Loucy (cell line): ENCODE measurements at regions not wholly inside any gene's neighbourhood (a gene's known extent, or its start where the extent isn't known, plus 50 kb on each side); places are given as distances from the start of the nearest gene placed in this dataset.

Experiments used
- H2AFZ ChIP-seq: fragments of 200-600 bp; sonication (generic); 2 replicates; pipeline ENCODE4 v1.6.0; 2016; ENCODE audit warnings: antibody characterized with exemption, mild to moderate bottlenecking, low read length, moderate library complexity
- H3F3A ChIP-seq: fragments of 200-600 bp; 2 replicates; pipeline ENCODE4 v1.6.0; 2016; ENCODE audit warnings: antibody characterized with exemption, low read depth, mild to moderate bottlenecking
- H3K27me3 ChIP-seq: fragments of 200-600 bp; sonication (generic); 2 replicates; pipeline ENCODE4 v1.6.1; 2014; ENCODE audit warnings: low read length, mild to moderate bottlenecking; ENCODE audit not compliant: insufficient read depth, poor library complexity, severe bottlenecking
- H3K36me3 ChIP-seq: fragments of 200-600 bp; sonication (generic); 2 replicates; pipeline ENCODE4 v1.6.1; 2016; ENCODE audit warnings: low read length; ENCODE audit not compliant: insufficient read depth
- H3K4me1 ChIP-seq: fragments of 200-600 bp; sonication (generic); 2 replicates; pipeline ENCODE4 v1.5.1; 2014; ENCODE audit warnings: low read length, mild to moderate bottlenecking; ENCODE audit not compliant: insufficient read depth, poor library complexity, severe bottlenecking
- H3K4me2 ChIP-seq: fragments of 200-600 bp; sonication (generic); 2 replicates; pipeline ENCODE4 v1.6.0; 2014; ENCODE audit warnings: antibody characterized with exemption, low read length, low read depth, mild to moderate bottlenecking; ENCODE audit not compliant: poor library complexity, severe bottlenecking
- H3K4me3 ChIP-seq: fragments of 200-600 bp; sonication (generic); 2 replicates; pipeline ENCODE4 v1.5.1; 2014; ENCODE audit warnings: low read length, mild to moderate bottlenecking, mixed read lengths; ENCODE audit not compliant: poor library complexity, severe bottlenecking
- H3K79me2 ChIP-seq: fragments of 200-600 bp; sonication (generic); 2 replicates; pipeline ENCODE4 v1.6.1; 2014; ENCODE audit warnings: low read length; ENCODE audit not compliant: insufficient read depth
- H3K9ac ChIP-seq: fragments of 200-600 bp; sonication (generic); 2 replicates; pipeline ENCODE4 v1.6.0; 2014; ENCODE audit warnings: mild to moderate bottlenecking, low read depth, low read length, moderate library complexity; ENCODE audit not compliant: poor library complexity, severe bottlenecking
- H3K9me2 ChIP-seq: fragments of 200-600 bp; sonication (generic); replicated peaks from 2 replicates; pipeline ENCODE4 v1.6.1; 2016; ENCODE audit warnings: low read depth, low read length, mixed read lengths
- H3K9me3 ChIP-seq: fragments of 200-600 bp; sonication (generic); 2 replicates; pipeline ENCODE4 v1.6.1; 2014; ENCODE audit warnings: mild to moderate bottlenecking, antibody characterized with exemption, low read length, low read depth; ENCODE audit not compliant: insufficient read depth
- H4K20me1 ChIP-seq: fragments of 200-600 bp; sonication (generic); 2 replicates; pipeline ENCODE4 v1.6.0; 2014; ENCODE audit warnings: antibody characterized with exemption, low read length, mild to moderate bottlenecking; ENCODE audit not compliant: insufficient read depth, poor library complexity, severe bottlenecking
- EZH2phosphoT487 ChIP-seq: fragments of 200-600 bp; IDR thresholded peaks from 2 replicates; pipeline ENCODE4 v1.6.1; 2018; ENCODE audit warnings: antibody characterized with exemption, mild to moderate bottlenecking, moderate library complexity, borderline replicate concordance
- TF ChIP-seq, protein P1 (sequence below): fragments of 200-600 bp; sonication (generic); conservative IDR thresholded peaks from 2 replicates; pipeline ENCODE4 v1.5.1; 2014; ENCODE audit warnings: mild to moderate bottlenecking, antibody characterized with exemption, low read length

DNA sequence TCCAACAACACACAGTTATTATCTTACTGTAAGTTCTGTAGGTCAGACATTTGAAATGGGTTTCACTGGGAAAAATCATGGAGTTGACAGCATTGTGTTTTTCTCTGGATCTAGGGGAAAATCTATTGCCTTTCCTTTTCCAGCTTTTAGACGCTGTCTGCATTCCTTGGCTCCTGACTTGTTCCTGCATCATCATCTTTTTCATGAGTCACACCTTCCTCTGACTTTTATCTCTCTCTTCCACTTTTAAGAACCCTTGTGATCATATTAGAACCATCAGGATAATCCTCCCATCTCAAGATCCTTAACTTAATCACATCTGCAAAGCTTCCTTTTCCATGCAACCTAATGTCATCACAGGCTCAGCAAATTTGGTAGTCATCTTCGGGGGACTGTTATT is 1454.8 kb downstream of the RPA4 start:
- H3K4me3 ChIP-seq: no peak overlapping the region
- no peaks in the 10 kb centered on the region for H3K79me2 ChIP-seq
- H3F3A ChIP-seq: no peaks in the 10 kb centered on the region
- no peak overlapping the region for H3K4me2 ChIP-seq
- no peak overlapping the region for H3K9ac ChIP-seq
- no peaks in the 10 kb centered on the region for H3K9me2 ChIP-seq
- H3K9me3 ChIP-seq: peaks cover 4% of the 10 kb centered on the region; the same call in 1 of the 2 replicates
- no peak for TF ChIP-seq EZH2phosphoT487
- TF ChIP-seq, protein P1, sequence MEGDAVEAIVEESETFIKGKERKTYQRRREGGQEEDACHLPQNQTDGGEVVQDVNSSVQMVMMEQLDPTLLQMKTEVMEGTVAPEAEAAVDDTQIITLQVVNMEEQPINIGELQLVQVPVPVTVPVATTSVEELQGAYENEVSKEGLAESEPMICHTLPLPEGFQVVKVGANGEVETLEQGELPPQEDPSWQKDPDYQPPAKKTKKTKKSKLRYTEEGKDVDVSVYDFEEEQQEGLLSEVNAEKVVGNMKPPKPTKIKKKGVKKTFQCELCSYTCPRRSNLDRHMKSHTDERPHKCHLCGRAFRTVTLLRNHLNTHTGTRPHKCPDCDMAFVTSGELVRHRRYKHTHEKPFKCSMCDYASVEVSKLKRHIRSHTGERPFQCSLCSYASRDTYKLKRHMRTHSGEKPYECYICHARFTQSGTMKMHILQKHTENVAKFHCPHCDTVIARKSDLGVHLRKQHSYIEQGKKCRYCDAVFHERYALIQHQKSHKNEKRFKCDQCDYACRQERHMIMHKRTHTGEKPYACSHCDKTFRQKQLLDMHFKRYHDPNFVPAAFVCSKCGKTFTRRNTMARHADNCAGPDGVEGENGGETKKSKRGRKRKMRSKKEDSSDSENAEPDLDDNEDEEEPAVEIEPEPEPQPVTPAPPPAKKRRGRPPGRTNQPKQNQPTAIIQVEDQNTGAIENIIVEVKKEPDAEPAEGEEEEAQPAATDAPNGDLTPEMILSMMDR: no peak
- no peaks in the 10 kb centered on the region for H3K4me1 ChIP-seq
- H3K27me3 ChIP-seq: no peaks in the 10 kb centered on the region
- no peaks in the 10 kb centered on the region for H3K36me3 ChIP-seq
- no peak overlapping the region for H2AFZ ChIP-seq
- no peaks in the 10 kb centered on the region for H4K20me1 ChIP-seq

DNA sequence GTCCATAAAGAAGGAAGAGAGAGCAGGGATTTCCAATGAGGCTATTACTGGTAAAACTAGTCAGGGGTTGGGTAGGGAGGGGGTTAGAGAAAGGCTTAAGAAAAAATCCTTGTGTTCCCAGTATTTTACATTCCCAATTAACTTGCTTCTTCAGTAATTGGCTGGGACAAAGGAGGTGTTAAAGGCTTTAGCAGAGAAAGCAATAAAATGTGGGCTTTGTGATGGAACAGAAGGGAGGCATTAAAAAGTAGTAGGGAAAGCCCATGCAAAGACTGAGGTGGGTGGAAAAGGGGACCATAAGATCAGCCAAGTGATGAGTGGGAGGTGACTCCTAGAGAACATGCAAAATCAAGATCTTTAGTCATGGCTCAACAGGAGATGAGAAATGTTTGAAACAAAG is 1467.2 kb downstream of the RPA4 start:
- H3K27me3 ChIP-seq: no peaks in the 10 kb centered on the region
- H3K4me1 ChIP-seq: no peaks in the 10 kb centered on the region
- H3K4me3 ChIP-seq: no peak overlapping the region
- H3K9ac ChIP-seq: no peak overlapping the region
- H3F3A ChIP-seq: no peaks in the 10 kb centered on the region
- TF ChIP-seq, protein P1: no peak
- TF ChIP-seq EZH2phosphoT487: no peak
- H3K36me3 ChIP-seq: no peaks in the 10 kb centered on the region
- H3K9me3 ChIP-seq: no peaks in the 10 kb centered on the region
- H2AFZ ChIP-seq: no peak overlapping the region
- H3K79me2 ChIP-seq: no peaks in the 10 kb centered on the region
- H3K9me2 ChIP-seq: no peaks in the 10 kb centered on the region
- H3K4me2 ChIP-seq: no peak overlapping the region
- no peaks in the 10 kb centered on the region for H4K20me1 ChIP-seq

DNA sequence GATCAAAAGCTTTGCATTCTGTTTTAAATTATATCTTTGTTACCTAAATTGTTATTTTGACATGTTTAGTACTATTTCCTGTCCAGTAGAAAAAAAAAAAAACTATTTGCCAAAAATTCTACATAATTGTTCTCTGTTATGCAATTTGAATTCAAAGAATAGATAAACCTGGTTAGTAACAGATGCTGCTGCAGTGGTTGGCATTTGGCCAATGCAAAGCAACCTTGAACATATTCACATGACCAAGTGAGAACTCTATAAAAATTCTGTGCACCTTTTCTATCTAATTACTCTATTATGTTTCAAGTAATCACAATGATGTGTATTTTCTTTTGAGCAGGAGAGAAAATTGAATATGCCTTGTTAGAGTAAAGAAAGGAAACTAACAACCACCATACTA is 1473.4 kb downstream of the RPA4 start:
- no peak overlapping the region for H3K9ac ChIP-seq
- H3K36me3 ChIP-seq: no peaks in the 10 kb centered on the region
- H3K27me3 ChIP-seq: no peaks in the 10 kb centered on the region
- H3K4me2 ChIP-seq: no peak overlapping the region
- H3K79me2 ChIP-seq: no peaks in the 10 kb centered on the region
- no peak for TF ChIP-seq EZH2phosphoT487
- TF ChIP-seq, protein P1: no peak
- no peaks in the 10 kb centered on the region for H4K20me1 ChIP-seq
- H3K9me3 ChIP-seq: no peaks in the 10 kb centered on the region
- H2AFZ ChIP-seq: no peak overlapping the region
- no peaks in the 10 kb centered on the region for H3K4me1 ChIP-seq
- H3K4me3 ChIP-seq: no peak overlapping the region
- no peaks in the 10 kb centered on the region for H3K9me2 ChIP-seq
- no peaks in the 10 kb centered on the region for H3F3A ChIP-seq
